Neural progenitor cell (in vitro differentiated cells): ENCODE measurements at regions not wholly inside any gene's neighbourhood (a gene's known extent, or its start where the extent isn't known, plus 50 kb on each side); places are given as distances from the start of the nearest gene placed in this dataset.
"Not testable (repeated sequence)": the region's sequence is repeated elsewhere in the genome, so short reads cannot be mapped to it uniquely, and the experiment has no call there.

ENCODE experiments used
- CTCF ChIP-seq: fragments of 200-600 bp; sonication (generic); IDR thresholded peaks from 2 replicates; pipeline ENCODE4 v1.5.1; 2017; ENCODE audit warnings: antibody characterized with exemption, mild to moderate bottlenecking
- EZH2 ChIP-seq: fragments of 200-600 bp; sonication (generic); IDR thresholded peaks from 2 replicates; pipeline ENCODE4 v1.6.1; 2017; ENCODE audit warnings: antibody characterized with exemption, mild to moderate bottlenecking, moderate library complexity

- not testable (repeated sequence) for TF ChIP-seq CTCF, EZH2
These were observed 87.9 kb downstream of the LIMS4 start for GRCh38 chr2:110384736-110385119.
